Hepatocyte (in vitro differentiated cells): ENCODE measurements at regions not wholly inside any gene's neighbourhood (a gene's known extent, or its start where the extent isn't known, plus 50 kb on each side); places are given as distances from the start of the nearest gene placed in this dataset.

Experiments used
- CTCF ChIP-seq: fragments of 200-600 bp; sonication (generic); IDR thresholded peaks from 2 replicates; pipeline ENCODE4 v1.5.1; 2016; ENCODE audit warnings: antibody characterized with exemption, mild to moderate bottlenecking; ENCODE audit not compliant: poor library complexity
- EZH2 ChIP-seq: fragments of 200-600 bp; sonication (generic); IDR thresholded peaks from 2 replicates; pipeline ENCODE4 v1.6.1; 2016; ENCODE audit warnings: antibody characterized with exemption, mild to moderate bottlenecking, borderline replicate concordance
- EZH2phosphoT487 ChIP-seq: fragments of 200-600 bp; sonication (generic); IDR thresholded peaks from one replicate; pipeline ENCODE4 v1.6.1; 2018; ENCODE audit warnings: antibody characterized with exemption, mild to moderate bottlenecking, low read depth, moderate library complexity; ENCODE audit not compliant: unreplicated experiment, severe bottlenecking

- peak; percentile 29 for TF ChIP-seq CTCF
- TF ChIP-seq EZH2phosphoT487: no peak
- no peak for TF ChIP-seq EZH2
Observed at GRCh38 chr18:76572518-76573247, 77.6 kb upstream of the ZNF516 start.
